Thyroid gland (tissue), 4 donors: ENCODE measurements at regions not wholly inside any gene's neighbourhood (a gene's known extent, or its start where the extent isn't known, plus 50 kb on each side); places are given as distances from the start of the nearest gene placed in this dataset.

Source experiments
- DNase-seq, 2 donors: peaks; one replicate each; pipeline ENCODE4 v3.0.0-alpha.2; 2019
- H3K27ac ChIP-seq, 3 donors: fragments of 200-600 bp; sonication (generic); 1 replicate in 2 of 3; 2 replicates in 1 of 3; pipeline ENCODE4 v1.5.1; 2016 to 2019; ENCODE audit warnings: mild to moderate bottlenecking in 1 of 3, moderate library complexity in 1 of 3
- H3K27me3 ChIP-seq: fragments of 200-600 bp; sonication (generic); one replicate; pipeline ENCODE4 v1.5.1; 2019
- H3K36me3 ChIP-seq, 2 donors: fragments of 200-600 bp; sonication (generic); one replicate each; pipeline ENCODE4 v1.5.1; 2016 to 2019
- H3K4me1 ChIP-seq, 2 donors: fragments of 200-600 bp; sonication (generic); one replicate each; pipeline ENCODE4 v1.5.1; 2017 to 2019
- H3K4me3 ChIP-seq, 3 donors: fragments of 200-600 bp; sonication (generic); replicated peaks in 1 of 3; 1 replicate in 2 of 3; 2 replicates in 1 of 3; pipeline ENCODE4 v1.5.1; 2016; ENCODE audit warnings: mild to moderate bottlenecking in 1 of 3
- H3K9me3 ChIP-seq: fragments of 200-600 bp; sonication (generic); one replicate; pipeline ENCODE4 v1.5.1; 2017
- CTCF ChIP-seq, 6 experiments: fragments of 200-600 bp in 3 of 6; fragments of 450-650 bp in 3 of 6; sonication (generic) in 3 of 6; IDR thresholded peaks; one replicate each; pipeline ENCODE4 v1.5.1; 2016 to 2019; ENCODE audit warnings: antibody characterized with exemption in 6 of 6, mild to moderate bottlenecking in 2 of 6, inconsistent platforms in 1 of 6, moderate library complexity in 1 of 6
- POLR2A ChIP-seq, 2 donors: fragments of 450-650 bp; IDR thresholded peaks; one replicate each; pipeline ENCODE4 v1.6.1; 2017; ENCODE audit warnings: antibody characterized with exemption in 2 of 2, mild to moderate bottlenecking in 2 of 2, moderate library complexity in 1 of 2
- WGBS, 2 donors: methylation state at CpG; one replicate each; pipeline ENCODE4 v1.1.5; 2017; 5-methylcytosine and 5-hydroxymethylcytosine counted together
- intact Hi-C: fragments of 100-400 bp; cut with DNase I; formaldehyde crosslinking; loops from one replicate; pipeline ENCODE4 v1.15.1; 2023

DNA sequence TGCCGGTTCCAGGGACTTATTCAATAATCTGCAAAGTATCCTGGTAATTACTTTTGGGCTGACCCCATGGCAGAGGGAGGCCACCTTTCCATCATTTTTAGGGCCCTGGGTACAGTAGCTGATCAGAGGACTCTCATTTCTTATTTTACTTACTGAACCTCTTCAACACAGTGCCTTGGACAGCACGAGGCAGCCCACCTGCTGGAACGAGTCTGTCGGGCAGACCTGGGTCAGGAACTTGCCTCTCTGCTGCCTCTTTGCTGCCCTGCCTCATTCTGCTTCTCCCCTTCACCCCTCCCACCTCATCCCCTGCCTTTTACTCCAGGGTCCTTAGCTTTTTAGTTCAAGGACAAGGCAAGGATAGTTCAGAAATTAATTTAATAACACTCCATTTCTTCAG is 204.5 kb downstream of the CSNK2A3 start:
- peak overlapping the region; percentile 74 to 97 (median 88) for H3K27ac ChIP-seq

DNA sequence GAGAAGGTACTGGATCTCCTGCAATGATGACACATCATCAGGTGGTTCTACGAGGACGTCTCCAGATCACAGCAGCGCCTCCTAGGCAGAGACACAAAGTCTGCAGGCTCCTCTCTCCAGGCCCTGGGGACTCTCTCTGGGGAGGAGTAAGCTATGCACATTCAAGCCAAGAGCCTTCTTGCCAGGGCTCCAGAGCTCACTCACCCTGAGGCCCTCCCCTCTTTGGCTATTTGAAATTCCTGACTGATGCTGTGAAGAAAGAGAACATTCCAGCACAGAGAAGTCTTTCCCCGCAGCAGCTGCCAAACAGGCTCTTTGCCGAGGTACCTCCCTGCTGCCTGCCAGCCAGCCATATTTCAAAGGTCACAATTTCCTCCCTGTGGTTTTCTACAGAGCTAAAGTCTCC is 204.9 kb downstream of the CSNK2A3 start:
- peaks cover 5 to 11% of the 10 kb centered on the region in 2 donors for H3K4me1 ChIP-seq
- intact Hi-C loops = no loop called here
- no peaks in the 10 kb centered on the region for H3K9me3 ChIP-seq
- H3K27me3 ChIP-seq = no peaks in the 10 kb centered on the region
- TF ChIP-seq CTCF (IDR thresholded peaks at IDR 0.05) (peak in 4 of 6 experiments; percentile 45 to 71 (median 60)), POLR2A (IDR thresholded peaks at IDR 0.05) (peak in 1 of 2 donors; percentile 36)
- peak; percentile 89 to 91 for DNase-seq
- H3K36me3 ChIP-seq = no peaks in the 10 kb centered on the region
- H3K4me3 ChIP-seq = no peak overlapping the region
- H3K27ac ChIP-seq = peak overlapping the region; percentile 74 to 97 (median 88)
- 8 to 14% methylated on average over 3 to 5 of the region's 5 CpGs for WGBS, 2 donors

More for the DNA sequence above, 204.5 kb downstream of the CSNK2A3 start:
- H3K27me3 ChIP-seq = no peaks in the 10 kb centered on the region
- DNase-seq = no peak
- H3K36me3 ChIP-seq = no peaks in the 10 kb centered on the region
- H3K4me3 ChIP-seq = no peak overlapping the region
- WGBS, 2 donors = 69% methylated on average over 4 of the region's 4 CpGs
- intact Hi-C loops = no loop called here
- no peaks in the 10 kb centered on the region for H3K9me3 ChIP-seq
- TF ChIP-seq CTCF (IDR thresholded peaks at IDR 0.05) (no peak), POLR2A (IDR thresholded peaks at IDR 0.05) (no peak)
- H3K4me1 ChIP-seq = peaks cover 5 to 10% of the 10 kb centered on the region in 2 donors

GRCh38 chr11:11146830-11147229 is 206.2 kb downstream of the CSNK2A3 start:
- DNase-seq = no peak
- H3K9me3 ChIP-seq = no peaks in the 10 kb centered on the region
- no peak overlapping the region for H3K4me3 ChIP-seq
- 90 to 92% methylated on average over 5 of the region's 5 CpGs for WGBS, 2 donors
- H3K36me3 ChIP-seq = no peaks in the 10 kb centered on the region
- H3K4me1 ChIP-seq = peaks cover 11 to 24% of the 10 kb centered on the region in 2 donors
- peak overlapping the region in 1 of 3 donors; percentile 97 for H3K27ac ChIP-seq
- H3K27me3 ChIP-seq = no peaks in the 10 kb centered on the region
- no peak for TF ChIP-seq POLR2A (IDR thresholded peaks at IDR 0.05)
- TF ChIP-seq CTCF (IDR thresholded peaks at IDR 0.05) = no peak
- intact Hi-C loops = no loop called here

DNA sequence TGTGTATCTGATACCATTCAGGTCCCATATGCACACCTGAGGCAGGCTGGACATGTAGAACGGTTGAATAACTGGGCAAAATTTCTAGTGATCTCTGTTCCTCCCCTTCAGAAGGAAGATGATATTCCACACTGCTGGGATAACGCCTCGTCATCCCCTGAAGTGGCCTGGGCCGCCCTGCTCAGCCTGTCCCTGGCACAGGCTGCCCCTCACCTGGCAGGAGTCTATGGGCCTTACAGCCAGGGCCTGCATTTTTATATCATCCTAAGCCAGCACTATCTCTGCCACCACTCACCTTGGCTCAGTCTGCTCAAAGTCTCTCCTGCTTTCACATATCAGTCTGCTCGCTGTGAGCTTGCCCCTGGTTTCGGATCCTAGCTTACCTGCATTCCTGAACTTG is 209.2 kb downstream of the CSNK2A3 start:
- H3K4me1 ChIP-seq = peaks cover 25 to 35% of the 10 kb centered on the region in 2 donors
- no peaks in the 10 kb centered on the region for H3K9me3 ChIP-seq
- WGBS, 2 donors = 79 to 96% methylated on average over 6 of the region's 6 CpGs
- peak overlapping the region in 2 of 3 donors; percentile 38 to 92 for H3K27ac ChIP-seq
- intact Hi-C loops = no loop called here
- no peaks in the 10 kb centered on the region for H3K36me3 ChIP-seq
- TF ChIP-seq POLR2A (IDR thresholded peaks at IDR 0.05) = no peak
- TF ChIP-seq CTCF (IDR thresholded peaks at IDR 0.05) = no peak
- H3K4me3 ChIP-seq = no peak overlapping the region
- no peaks in the 10 kb centered on the region for H3K27me3 ChIP-seq
- no peak for DNase-seq

DNA sequence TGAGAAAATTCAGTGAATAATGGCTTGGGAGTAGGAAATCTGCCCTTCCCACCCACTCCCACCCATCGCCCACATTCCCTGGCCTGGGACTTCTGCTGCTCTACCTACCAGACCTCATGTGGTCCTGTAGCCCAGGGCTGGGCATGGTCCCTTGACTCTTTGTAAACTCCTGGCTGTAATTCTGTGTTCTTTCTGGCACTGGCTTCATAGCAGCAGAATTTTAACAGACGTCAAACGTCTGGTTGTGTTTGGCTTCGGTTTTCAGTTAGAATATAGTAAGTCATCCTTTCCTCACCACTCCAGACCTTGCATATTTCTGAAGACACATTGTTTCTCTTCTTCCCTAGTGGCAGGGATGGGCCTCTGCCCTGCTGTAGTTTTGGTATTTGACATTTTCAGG is 210.6 kb downstream of the CSNK2A3 start:
- 40 to 45% methylated on average over 4 of the region's 4 CpGs for WGBS, 2 donors
- H3K27ac ChIP-seq = peak overlapping the region; percentile 46 to 92 (median 79)
- intact Hi-C loops = no loop called here

More for the DNA sequence above, 210.6 kb downstream of the CSNK2A3 start:
- DNase-seq = peak; percentile 50 to 52
- TF ChIP-seq POLR2A (IDR thresholded peaks at IDR 0.05) = no peak
- no peak for TF ChIP-seq CTCF (IDR thresholded peaks at IDR 0.05)
- Histone ChIP-seq H3K9me3 (no peaks in the 10 kb centered on the region), H3K4me1 (peaks cover 20 to 28% of the 10 kb centered on the region in 2 donors), H3K36me3 (no peaks in the 10 kb centered on the region), H3K4me3 (no peak overlapping the region), H3K27me3 (no peaks in the 10 kb centered on the region)
